Activated T-helper 1 cell treated with anti-CD3 and anti-CD28 coated beads, Interleukin-12 subunit alpha, Interleukin-12 subunit beta, Interleukin-2, Interleukin-4 antibody, amounts not matched to agents 30 ng/mL and 10 ng/mL and 1 ng/mL, durations not matched to agents 14 hours and 24 hours and 36 hours (primary cell): ENCODE measurements at regions not wholly inside any gene's neighbourhood (a gene's known extent, or its start where the extent isn't known, plus 50 kb on each side); places are given as distances from the start of the nearest gene placed in this dataset.
"Not testable (repeated sequence)": the region's sequence is repeated elsewhere in the genome, so short reads cannot be mapped to it uniquely, and the experiment has no call there.

Experiments
- DNase-seq: peaks from one replicate; pipeline ENCODE4 v3.0.0; 2021; ENCODE audit warnings: low spot score
- H3K27ac Mint-ChIP-seq: one replicate; pipeline ENCODE4 v1.8.0; 2021; ENCODE audit warnings: mild to moderate bottlenecking, mixed read lengths
- H3K27me3 Mint-ChIP-seq: one replicate; pipeline ENCODE4 v1.8.0; 2022; ENCODE audit warnings: mild to moderate bottlenecking, moderate library complexity, mixed read lengths; ENCODE audit not compliant: insufficient read depth
- H3K36me3 Mint-ChIP-seq: one replicate; pipeline ENCODE4 v1.8.0; 2021; ENCODE audit warnings: low read depth, mixed read lengths
- H3K4me1 Mint-ChIP-seq: one replicate; pipeline ENCODE4 v1.8.0; 2021; ENCODE audit warnings: low read depth, mixed read lengths
- H3K4me3 Mint-ChIP-seq: one replicate; pipeline ENCODE4 v1.8.0; 2021; ENCODE audit warnings: mild to moderate bottlenecking, moderate library complexity, mixed read lengths
- H3K9me3 Mint-ChIP-seq: one replicate; pipeline ENCODE4 v1.8.0; 2021; ENCODE audit warnings: mixed read lengths
- intact Hi-C: fragments of 100-400 bp; cut with micrococcal nuclease; formaldehyde crosslinking; loops from one replicate; pipeline ENCODE4 v1.15.1; 2024

DNA sequence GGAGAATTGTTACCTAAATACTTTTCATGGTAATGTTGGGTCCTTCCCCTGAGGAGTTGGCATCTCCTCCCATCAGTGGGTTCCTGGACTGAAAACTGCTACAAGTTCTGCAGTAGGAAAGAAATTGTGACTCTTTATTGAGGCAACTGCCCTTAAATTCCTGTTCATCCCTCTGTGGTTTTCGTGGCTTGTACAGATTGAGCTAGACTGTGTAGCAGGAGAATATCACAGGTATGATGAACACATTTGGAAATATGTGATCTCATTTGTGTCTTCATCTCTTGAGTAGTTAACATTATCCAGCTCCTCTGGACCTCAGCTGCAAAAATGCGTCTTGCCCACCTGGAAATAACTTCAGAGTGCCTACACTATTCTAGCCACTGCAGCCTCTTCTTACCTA is 390.6 kb downstream of the PTPRC start:
- H3K4me1 Mint-ChIP-seq, result peaks cover 55% of the 10 kb centered on the region
- peak overlapping the region; percentile 2 for H3K4me3 Mint-ChIP-seq
- intact Hi-C loops, result no loop called here
- no peak for DNase-seq
- peaks cover 22% of the 10 kb centered on the region for H3K36me3 Mint-ChIP-seq
- H3K27ac Mint-ChIP-seq, result peak overlapping the region; percentile 45
- H3K9me3 Mint-ChIP-seq, result peaks cover 38% of the 10 kb centered on the region
- no peaks in the 10 kb centered on the region for H3K27me3 Mint-ChIP-seq

GRCh38 chr1:199029855-199030254 is 391.0 kb downstream of the PTPRC start:
- peak overlapping the region; percentile 45 for H3K27ac Mint-ChIP-seq
- H3K4me1 Mint-ChIP-seq, result peaks cover 57% of the 10 kb centered on the region
- H3K36me3 Mint-ChIP-seq, result peaks cover 22% of the 10 kb centered on the region
- H3K4me3 Mint-ChIP-seq, result peak overlapping the region; percentile 2
- intact Hi-C loops, result loop anchor here (1.0 kb wide), 2 partner anchors 11 to 21 kb away; no protein-coding TSS in a partner anchor
- peaks cover 38% of the 10 kb centered on the region for H3K9me3 Mint-ChIP-seq
- no peak for DNase-seq
- no peaks in the 10 kb centered on the region for H3K27me3 Mint-ChIP-seq

GRCh38 chr1:199030541-199030940 is 391.7 kb downstream of the PTPRC start:
- Mint-ChIP-seq H3K36me3 (peaks cover 26% of the 10 kb centered on the region), H3K4me1 (peaks cover 64% of the 10 kb centered on the region), H3K9me3 (peaks cover 41% of the 10 kb centered on the region)
- DNase-seq, H3K4me3 Mint-ChIP-seq, H3K27me3 Mint-ChIP-seq, H3K27ac Mint-ChIP-seq: not testable (repeated sequence)
- intact Hi-C loops, result loop anchor here (1.0 kb wide), 2 partner anchors 11 to 21 kb away; no protein-coding TSS in a partner anchor

DNA sequence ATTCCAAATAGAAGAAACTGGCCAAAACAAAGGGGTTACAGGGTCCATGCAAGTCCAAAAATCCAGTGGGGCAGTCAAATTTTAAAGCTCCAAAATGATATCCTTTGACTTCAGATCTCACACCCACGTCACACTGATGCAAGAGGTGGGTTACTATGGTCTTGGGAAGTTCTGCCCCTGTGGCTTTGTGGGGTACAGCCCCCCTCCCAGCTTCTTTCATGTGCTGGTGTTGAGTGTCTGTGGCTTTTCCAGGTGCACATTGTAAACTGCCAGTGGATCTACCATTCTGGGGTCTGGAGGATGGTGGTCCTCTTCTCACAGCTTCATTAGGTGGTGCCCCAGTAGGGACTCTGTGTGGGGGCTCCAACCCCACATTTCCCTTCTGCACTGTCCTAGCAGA is 392.3 kb downstream of the PTPRC start:
- H3K27me3 Mint-ChIP-seq, H3K4me3 Mint-ChIP-seq, intact Hi-C loops, H3K27ac Mint-ChIP-seq, DNase-seq: not testable (repeated sequence)
- Mint-ChIP-seq H3K4me1 (peaks cover 64% of the 10 kb centered on the region), H3K36me3 (peaks cover 26% of the 10 kb centered on the region), H3K9me3 (peaks cover 36% of the 10 kb centered on the region)

- H3K4me3 Mint-ChIP-seq, intact Hi-C loops, H3K27me3 Mint-ChIP-seq, H3K27ac Mint-ChIP-seq, DNase-seq: not testable (repeated sequence)
- H3K4me1 Mint-ChIP-seq, result peaks cover 63% of the 10 kb centered on the region
- peaks cover 34% of the 10 kb centered on the region for H3K9me3 Mint-ChIP-seq
- H3K36me3 Mint-ChIP-seq, result peaks cover 26% of the 10 kb centered on the region
Measured at GRCh38 chr1:199032479-199032878, 393.6 kb downstream of the PTPRC start.

DNA sequence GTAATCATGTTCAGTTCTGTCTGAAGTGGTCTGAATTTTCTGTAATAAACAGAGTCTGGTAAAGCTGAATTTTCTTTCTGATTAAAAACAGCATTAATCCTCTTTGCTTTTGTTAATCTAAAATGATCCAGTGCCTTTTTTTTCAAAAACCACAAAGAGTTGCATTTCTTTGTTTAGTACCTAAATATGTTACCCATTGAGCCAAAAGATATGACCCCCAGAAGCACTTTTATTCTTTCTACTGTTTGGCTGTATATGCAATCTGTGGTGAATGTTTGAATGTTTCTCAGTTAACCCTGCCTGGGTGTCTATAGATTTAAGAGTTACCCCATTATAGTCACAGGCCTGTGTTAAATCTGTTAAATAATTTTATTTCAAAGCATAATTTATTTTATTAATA is 394.8 kb downstream of the PTPRC start:
- Mint-ChIP-seq H3K27ac (no peak overlapping the region), H3K9me3 (peaks cover 34% of the 10 kb centered on the region), H3K4me1 (peaks cover 58% of the 10 kb centered on the region), H3K27me3 (no peaks in the 10 kb centered on the region), H3K4me3 (no peak overlapping the region), H3K36me3 (peaks cover 21% of the 10 kb centered on the region)
- intact Hi-C loops, result no loop called here
- DNase-seq, result no peak

- DNase-seq, result no peak
- Mint-ChIP-seq H3K27ac (peak overlapping the region; percentile 19), H3K4me3 (no peak overlapping the region), H3K36me3 (peaks cover 13% of the 10 kb centered on the region), H3K27me3 (no peaks in the 10 kb centered on the region), H3K4me1 (peaks cover 56% of the 10 kb centered on the region), H3K9me3 (peaks cover 15% of the 10 kb centered on the region)
- intact Hi-C loops, result no loop called here
Measured at GRCh38 chr1:199038156-199038555, 399.3 kb downstream of the PTPRC start.

- Mint-ChIP-seq H3K4me1 (peaks cover 56% of the 10 kb centered on the region), H3K27me3 (no peaks in the 10 kb centered on the region), H3K9me3 (peaks cover 21% of the 10 kb centered on the region), H3K36me3 (peaks cover 17% of the 10 kb centered on the region), H3K4me3 (peak overlapping the region; percentile 16), H3K27ac (peak overlapping the region; percentile 82)
- intact Hi-C loops, result loop anchor here (2.0 to 10.0 kb wide), 7 partner anchors 73 to 1112 kb away; partner anchors contain the start of gene NEK7
- DNase-seq, result no peak
Measured at GRCh38 chr1:199040076-199040905, 401.5 kb downstream of the PTPRC start.

DNA sequence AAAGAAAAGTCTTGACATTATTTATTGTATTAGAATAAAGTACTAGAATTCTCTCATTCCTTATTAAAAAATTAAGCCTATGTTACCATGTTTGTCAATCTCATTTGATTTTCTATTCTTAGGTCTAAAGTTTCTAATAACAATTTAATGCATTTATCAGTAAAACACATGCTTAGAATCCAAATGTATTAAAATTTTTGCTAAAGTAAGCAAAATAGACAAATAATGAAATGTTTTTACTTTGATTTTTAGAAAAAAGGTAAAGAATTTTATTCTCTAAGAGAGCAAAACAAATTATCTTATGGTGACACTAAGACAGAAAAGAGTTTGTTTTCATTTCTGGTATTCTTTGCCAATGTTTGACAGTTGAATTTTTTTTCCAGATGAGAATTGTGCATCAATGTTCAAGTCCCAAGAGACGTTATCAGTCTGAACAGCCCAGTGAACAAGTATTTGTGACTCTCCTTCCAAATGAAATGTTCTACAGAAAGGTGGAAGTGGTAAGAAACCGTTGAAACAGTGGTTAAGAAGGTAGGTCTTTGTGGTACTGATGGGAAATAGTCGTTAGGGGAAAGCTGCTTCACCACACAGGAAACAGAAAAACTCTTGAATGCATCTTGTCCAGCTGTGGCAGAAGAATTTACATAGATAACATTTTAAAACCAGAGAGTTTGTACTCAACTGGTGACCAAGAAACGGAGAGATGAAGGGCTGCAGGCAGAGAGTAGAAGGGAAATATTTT is 402.5 kb downstream of the PTPRC start:
- Mint-ChIP-seq H3K4me3 (peak overlapping the region; percentile 35), H3K27ac (peak overlapping the region; percentile 83), H3K36me3 (peaks cover 16% of the 10 kb centered on the region), H3K27me3 (no peaks in the 10 kb centered on the region), H3K4me1 (peaks cover 54% of the 10 kb centered on the region), H3K9me3 (peaks cover 21% of the 10 kb centered on the region)
- DNase-seq, result peak; percentile 66
- intact Hi-C loops, result loop anchor here (1.0 to 10.0 kb wide), 15 partner anchors 11 to 1111 kb away; partner anchors contain the start of gene NEK7

DNA sequence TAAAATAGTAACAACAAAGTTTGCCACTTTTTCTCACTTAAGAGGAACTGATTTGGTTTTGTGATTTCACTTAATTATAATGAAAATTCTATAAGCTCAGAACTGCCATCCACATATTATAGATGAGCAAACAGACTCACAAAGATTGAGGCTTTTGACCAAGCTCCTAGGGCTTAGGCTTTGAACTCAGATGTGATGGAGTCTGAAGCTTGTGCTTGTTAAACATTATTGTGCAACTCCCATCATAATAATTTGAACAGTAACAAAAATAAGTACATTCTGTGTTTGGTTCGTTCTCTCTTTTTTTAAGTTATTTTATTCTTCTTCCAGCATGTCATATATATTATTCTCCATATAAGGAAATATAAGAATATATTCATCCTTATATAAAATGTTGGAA is 403.4 kb downstream of the PTPRC start:
- Mint-ChIP-seq H3K4me1 (peaks cover 54% of the 10 kb centered on the region), H3K4me3 (no peak overlapping the region), H3K9me3 (peaks cover 26% of the 10 kb centered on the region), H3K36me3 (peaks cover 16% of the 10 kb centered on the region), H3K27me3 (no peaks in the 10 kb centered on the region), H3K27ac (no peak overlapping the region)
- intact Hi-C loops, result loop anchor here (5.0 to 10.0 kb wide), 5 partner anchors 183 to 1110 kb away; partner anchors contain the start of gene NEK7
- DNase-seq, result no peak

DNA sequence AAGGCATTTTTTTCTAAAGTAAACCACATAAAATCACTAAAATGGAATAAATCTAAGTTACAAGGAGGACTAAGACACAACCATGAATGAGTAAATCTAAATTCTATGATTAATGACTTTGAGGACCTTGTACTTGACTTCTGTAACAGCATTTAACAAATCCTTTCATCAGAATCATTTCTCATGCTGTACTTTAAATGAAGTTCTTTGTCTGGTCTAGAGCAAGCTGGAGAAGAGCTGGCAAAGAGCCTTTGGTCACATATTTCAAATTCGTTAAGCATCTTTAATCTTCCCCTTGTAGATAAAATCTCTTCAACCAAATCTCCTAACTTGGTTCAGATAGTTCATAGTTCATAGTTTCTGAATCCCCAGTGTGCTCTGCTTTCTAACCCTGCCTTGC is 405.4 kb downstream of the PTPRC start:
- no peak overlapping the region for H3K27ac Mint-ChIP-seq
- H3K9me3 Mint-ChIP-seq, result peaks cover 40% of the 10 kb centered on the region
- peaks cover 45% of the 10 kb centered on the region for H3K4me1 Mint-ChIP-seq
- H3K36me3 Mint-ChIP-seq, result peaks cover 25% of the 10 kb centered on the region
- H3K27me3 Mint-ChIP-seq, result no peaks in the 10 kb centered on the region
- no peak overlapping the region for H3K4me3 Mint-ChIP-seq
- no peak for DNase-seq
- intact Hi-C loops, result loop anchor here (5.0 to 10.0 kb wide), 5 partner anchors 181 to 1108 kb away; partner anchors contain the start of gene NEK7

DNA sequence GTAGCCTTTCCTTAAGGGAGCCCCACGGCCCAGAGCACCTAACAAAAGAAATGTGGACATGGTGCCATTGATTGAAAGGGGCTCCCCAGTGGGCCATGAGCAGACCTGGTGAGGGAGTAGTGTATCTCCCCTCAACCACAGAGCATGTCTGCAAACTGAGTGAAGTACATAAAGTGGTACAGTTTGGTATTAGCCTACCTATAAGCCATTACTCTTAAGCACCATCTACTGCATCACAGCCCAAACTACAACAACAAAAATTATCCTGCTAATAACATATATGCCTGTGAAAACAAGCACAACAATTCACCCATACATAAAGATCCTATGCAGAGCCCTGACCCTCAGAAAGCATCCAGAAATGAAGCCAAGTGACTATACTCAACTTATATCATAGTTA is 407.8 kb downstream of the PTPRC start:
- Mint-ChIP-seq H3K4me3 (no peak overlapping the region), H3K36me3 (peaks cover 39% of the 10 kb centered on the region), H3K4me1 (peaks cover 24% of the 10 kb centered on the region), H3K27ac (no peak overlapping the region), H3K27me3 (no peaks in the 10 kb centered on the region), H3K9me3 (peaks cover 60% of the 10 kb centered on the region)
- no peak for DNase-seq
- intact Hi-C loops, result loop anchor here (10.0 kb wide), 2 partner anchors 178 to 892 kb away; partner anchors contain the start of gene NEK7

- Mint-ChIP-seq H3K27me3 (no peaks in the 10 kb centered on the region), H3K36me3 (peaks cover 13% of the 10 kb centered on the region), H3K27ac (no peak overlapping the region), H3K4me3 (no peak overlapping the region), H3K9me3 (peaks cover 19% of the 10 kb centered on the region), H3K4me1 (peaks cover 10% of the 10 kb centered on the region)
- intact Hi-C loops, result no loop called here
- no peak for DNase-seq
Measured at GRCh38 chr1:199054694-199055093, 415.9 kb downstream of the PTPRC start.
